ENCODE measurements at regions not wholly inside any gene's neighbourhood (a gene's known extent, or its start where the extent isn't known, plus 50 kb on each side); places are given as distances from the start of the nearest gene placed in this dataset.

DNA sequence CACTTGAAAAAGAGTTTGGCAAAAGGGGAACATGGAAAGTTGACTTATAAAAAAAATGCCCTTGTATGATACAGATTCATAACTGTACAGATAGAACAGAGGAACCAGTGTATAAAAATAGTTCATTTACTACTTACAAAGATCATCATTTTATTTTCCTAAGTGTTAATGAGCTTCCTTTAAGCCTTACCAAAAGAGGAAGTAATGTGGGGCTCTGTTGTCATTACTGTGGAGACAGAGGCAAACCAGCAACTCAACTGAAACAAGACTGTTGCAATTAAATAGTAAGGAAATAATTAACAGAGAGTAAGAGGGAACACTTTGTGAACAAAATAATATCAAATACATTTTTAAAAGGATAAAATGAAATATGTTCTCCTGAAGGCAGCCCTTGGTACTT, 526.2 kb upstream of the ADARB2 start:
- H3K4me1 ChIP-seq, result no peaks in the 10 kb centered on the region
- no peak for DNase-seq
- no peak for TF ChIP-seq POLR2A (IDR thresholded peaks at IDR 0.05)
- TF ChIP-seq, protein P1, sequence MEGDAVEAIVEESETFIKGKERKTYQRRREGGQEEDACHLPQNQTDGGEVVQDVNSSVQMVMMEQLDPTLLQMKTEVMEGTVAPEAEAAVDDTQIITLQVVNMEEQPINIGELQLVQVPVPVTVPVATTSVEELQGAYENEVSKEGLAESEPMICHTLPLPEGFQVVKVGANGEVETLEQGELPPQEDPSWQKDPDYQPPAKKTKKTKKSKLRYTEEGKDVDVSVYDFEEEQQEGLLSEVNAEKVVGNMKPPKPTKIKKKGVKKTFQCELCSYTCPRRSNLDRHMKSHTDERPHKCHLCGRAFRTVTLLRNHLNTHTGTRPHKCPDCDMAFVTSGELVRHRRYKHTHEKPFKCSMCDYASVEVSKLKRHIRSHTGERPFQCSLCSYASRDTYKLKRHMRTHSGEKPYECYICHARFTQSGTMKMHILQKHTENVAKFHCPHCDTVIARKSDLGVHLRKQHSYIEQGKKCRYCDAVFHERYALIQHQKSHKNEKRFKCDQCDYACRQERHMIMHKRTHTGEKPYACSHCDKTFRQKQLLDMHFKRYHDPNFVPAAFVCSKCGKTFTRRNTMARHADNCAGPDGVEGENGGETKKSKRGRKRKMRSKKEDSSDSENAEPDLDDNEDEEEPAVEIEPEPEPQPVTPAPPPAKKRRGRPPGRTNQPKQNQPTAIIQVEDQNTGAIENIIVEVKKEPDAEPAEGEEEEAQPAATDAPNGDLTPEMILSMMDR (IDR thresholded peaks at IDR 0.05), result no peak
- no peak overlapping the region for H3K27ac ChIP-seq
- no peaks in the 10 kb centered on the region for H3K36me3 ChIP-seq
- H3K9me3 ChIP-seq, result no peaks in the 10 kb centered on the region
- no peaks in the 10 kb centered on the region for H3K27me3 ChIP-seq
- intact Hi-C loops (cut with DNase I), result no loop called here
- ATAC-seq, result no peak
- H3K4me3 ChIP-seq, result no peak overlapping the region

DNA sequence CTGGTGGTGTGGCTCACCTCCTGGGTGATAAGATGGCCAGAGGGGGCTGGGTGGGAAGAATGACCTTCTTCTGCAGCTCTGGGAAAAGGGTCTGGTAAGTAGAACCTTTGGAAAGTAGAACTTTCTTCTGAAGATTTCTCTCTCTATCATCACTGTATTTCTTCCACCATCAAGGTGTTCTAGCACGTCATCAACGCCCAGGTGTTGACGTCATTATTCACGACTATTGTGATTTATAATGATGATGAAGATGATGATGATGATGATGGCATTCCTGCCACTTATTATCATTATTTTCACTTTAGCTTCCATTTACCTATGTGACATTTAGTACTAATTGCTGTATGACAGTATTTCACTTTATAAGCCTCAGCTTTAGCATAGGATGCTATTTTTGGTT, 525.6 kb upstream of the ADARB2 start:
- H3K9me3 ChIP-seq, result no peaks in the 10 kb centered on the region
- TF ChIP-seq, protein P1 (IDR thresholded peaks at IDR 0.05), result no peak
- no peak for TF ChIP-seq POLR2A (IDR thresholded peaks at IDR 0.05)
- ATAC-seq, result no peak
- no peak overlapping the region for H3K4me3 ChIP-seq
- H3K4me1 ChIP-seq, result no peaks in the 10 kb centered on the region
- no peak overlapping the region for H3K27ac ChIP-seq
- 65% methylated on average over 4 of the region's 4 CpGs for WGBS (ENCODE audit: insufficient coverage, low coverage, low lambda C conversion rate, missing lambda C conversion rate)
- no peaks in the 10 kb centered on the region for H3K27me3 ChIP-seq
- no peaks in the 10 kb centered on the region for H3K36me3 ChIP-seq
- intact Hi-C loops (cut with DNase I), result no loop called here
- DNase-seq, result no peak

DNA sequence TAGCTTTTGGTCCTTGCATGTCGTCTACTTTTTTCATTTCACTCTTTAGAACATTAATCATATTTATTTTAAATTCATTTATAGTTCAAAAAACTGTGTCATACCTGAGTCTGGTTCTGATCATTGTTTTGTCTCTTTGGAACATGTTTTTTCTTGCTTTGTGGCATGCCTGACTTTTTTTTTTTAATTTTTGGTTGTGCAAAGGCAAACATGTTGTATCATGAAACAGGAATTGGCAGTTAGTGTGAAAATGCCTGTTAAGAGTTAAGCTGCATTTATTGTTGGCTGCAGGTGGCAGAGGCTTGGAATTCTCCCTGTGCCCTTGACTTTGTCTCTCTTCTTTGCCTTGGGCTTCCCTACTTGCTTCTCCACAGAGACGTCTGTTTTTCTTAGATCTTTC, 525.0 kb upstream of the ADARB2 start:
- H3K36me3 ChIP-seq, result no peaks in the 10 kb centered on the region
- DNase-seq (no peak), ATAC-seq (no peak)
- no peak overlapping the region for H3K27ac ChIP-seq
- TF ChIP-seq, protein P1 (IDR thresholded peaks at IDR 0.05), result no peak
- TF ChIP-seq POLR2A (IDR thresholded peaks at IDR 0.05), result no peak
- H3K27me3 ChIP-seq, result no peaks in the 10 kb centered on the region
- H3K9me3 ChIP-seq, result no peaks in the 10 kb centered on the region
- no peaks in the 10 kb centered on the region for H3K4me1 ChIP-seq
- H3K4me3 ChIP-seq, result no peak overlapping the region
- whole genome bisulfite sequencing (ENCODE audit: insufficient coverage, low coverage, low lambda C conversion rate, missing lambda C conversion rate), result 22% methylated on average over 2 of the region's 2 CpGs
- intact Hi-C loops (cut with DNase I), result no loop called here

DNA sequence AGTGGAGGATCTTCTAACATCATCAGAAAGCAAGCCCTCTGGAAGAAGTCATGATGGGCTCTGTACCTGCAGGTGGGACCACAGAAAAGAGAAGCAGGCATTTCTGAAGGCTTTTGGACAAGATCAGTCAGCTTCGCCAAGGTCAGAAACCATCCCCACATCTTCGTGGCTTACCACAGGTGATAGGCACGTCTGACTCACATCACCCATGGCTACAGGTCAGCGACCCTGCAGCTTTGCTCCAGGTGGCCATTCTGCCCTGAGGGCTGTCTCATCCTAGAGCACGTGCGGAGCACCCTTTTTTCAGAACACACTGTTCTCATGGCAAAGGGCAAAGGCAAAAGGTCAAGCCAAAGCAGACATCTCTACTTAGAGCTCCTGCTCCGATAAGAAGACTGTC, 518.9 kb upstream of the ADARB2 start:
- no peak for ATAC-seq
- Histone ChIP-seq H3K36me3 (no peaks in the 10 kb centered on the region), H3K27me3 (no peaks in the 10 kb centered on the region), H3K4me3 (no peak overlapping the region), H3K9me3 (no peaks in the 10 kb centered on the region), H3K27ac (no peak overlapping the region), H3K4me1 (no peaks in the 10 kb centered on the region)
- intact Hi-C loops (cut with DNase I), result no loop called here
- no CpG with 5 or more reads among the region's 7 CpGs for WGBS (ENCODE audit: insufficient coverage, low coverage, low lambda C conversion rate, missing lambda C conversion rate)
- no peak for DNase-seq
- TF ChIP-seq, protein P1 (IDR thresholded peaks at IDR 0.05), result no peak
- no peak for TF ChIP-seq POLR2A (IDR thresholded peaks at IDR 0.05)

DNA sequence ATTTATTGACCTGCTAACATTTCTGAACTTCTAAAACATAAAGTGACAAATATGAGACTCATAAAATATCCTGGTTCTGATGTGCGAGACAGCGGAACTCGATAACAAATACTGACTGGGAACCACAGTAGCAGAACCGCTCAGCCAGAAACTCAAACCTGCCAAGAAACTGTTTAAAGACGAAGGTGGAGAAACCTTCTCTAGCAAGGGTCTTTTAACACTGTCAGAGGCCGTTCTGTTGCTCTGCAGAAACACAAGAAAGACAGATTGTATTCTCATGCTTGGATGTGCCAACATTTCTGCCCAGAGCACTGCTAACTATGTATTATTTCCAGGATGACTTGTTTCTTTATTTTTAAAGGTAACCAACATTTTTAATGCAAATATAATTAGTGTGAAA, 514.8 kb upstream of the ADARB2 start:
- H3K9me3 ChIP-seq, result no peaks in the 10 kb centered on the region
- H3K27me3 ChIP-seq, result no peaks in the 10 kb centered on the region
- no peak overlapping the region for H3K4me3 ChIP-seq
- no peak for DNase-seq
- H3K4me1 ChIP-seq, result no peaks in the 10 kb centered on the region
- ATAC-seq, result no peak
- no peak for TF ChIP-seq POLR2A (IDR thresholded peaks at IDR 0.05)
- TF ChIP-seq, protein P1 (IDR thresholded peaks at IDR 0.05), result no peak
- no peaks in the 10 kb centered on the region for H3K36me3 ChIP-seq
- WGBS (ENCODE audit: insufficient coverage, low coverage, low lambda C conversion rate, missing lambda C conversion rate), result 47% methylated on average over 6 of the region's 6 CpGs
- no peak overlapping the region for H3K27ac ChIP-seq
- intact Hi-C loops (cut with DNase I), result no loop called here

Data from right lobe of liver (tissue), 6 donors.